Fibroblast of lung (primary cell): ENCODE measurements at regions not wholly inside any gene's neighbourhood (a gene's known extent, or its start where the extent isn't known, plus 50 kb on each side); places are given as distances from the start of the nearest gene placed in this dataset.

Experiments
- EZH2 ChIP-seq: IDR thresholded peaks from 2 replicates; pipeline ENCODE4 v1.5.1; 2012; ENCODE audit warnings: low read length, control low read depth, mild to moderate bottlenecking; ENCODE audit errors: missing control alignments
- TF ChIP-seq, protein P1 (sequence below), 2 donors: IDR thresholded peaks in 1 of 2; conservative IDR thresholded peaks in 1 of 2; 1 replicate in 1 of 2; 2 replicates in 1 of 2; pipeline ENCODE4 v1.5.1; 2011 to 2012; ENCODE audit warnings: low read length in 2 of 2, control low read depth in 1 of 2, inconsistent platforms in 1 of 2, low read depth in 1 of 2, mild to moderate bottlenecking in 1 of 2

DNA sequence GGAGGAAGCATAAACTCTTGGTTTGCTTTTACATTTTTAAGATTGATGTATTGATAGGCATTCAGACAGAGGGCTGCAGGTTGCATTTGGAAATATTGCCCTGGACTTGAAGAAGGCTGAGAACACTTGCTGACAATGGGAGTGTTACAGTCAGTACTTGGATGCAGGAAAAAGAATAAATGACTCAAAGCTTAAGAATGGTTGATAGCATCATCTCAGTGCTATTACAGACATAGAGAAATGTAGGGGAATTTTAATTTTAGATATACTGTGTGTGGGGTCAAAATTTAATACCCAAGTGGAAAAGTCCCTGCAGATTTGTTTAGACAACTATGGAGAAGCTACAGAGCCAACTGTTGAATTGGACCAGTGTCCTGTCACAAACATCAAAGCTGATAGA lies 101.1 kb downstream of the ISL1 start:
- TF ChIP-seq, protein P1, sequence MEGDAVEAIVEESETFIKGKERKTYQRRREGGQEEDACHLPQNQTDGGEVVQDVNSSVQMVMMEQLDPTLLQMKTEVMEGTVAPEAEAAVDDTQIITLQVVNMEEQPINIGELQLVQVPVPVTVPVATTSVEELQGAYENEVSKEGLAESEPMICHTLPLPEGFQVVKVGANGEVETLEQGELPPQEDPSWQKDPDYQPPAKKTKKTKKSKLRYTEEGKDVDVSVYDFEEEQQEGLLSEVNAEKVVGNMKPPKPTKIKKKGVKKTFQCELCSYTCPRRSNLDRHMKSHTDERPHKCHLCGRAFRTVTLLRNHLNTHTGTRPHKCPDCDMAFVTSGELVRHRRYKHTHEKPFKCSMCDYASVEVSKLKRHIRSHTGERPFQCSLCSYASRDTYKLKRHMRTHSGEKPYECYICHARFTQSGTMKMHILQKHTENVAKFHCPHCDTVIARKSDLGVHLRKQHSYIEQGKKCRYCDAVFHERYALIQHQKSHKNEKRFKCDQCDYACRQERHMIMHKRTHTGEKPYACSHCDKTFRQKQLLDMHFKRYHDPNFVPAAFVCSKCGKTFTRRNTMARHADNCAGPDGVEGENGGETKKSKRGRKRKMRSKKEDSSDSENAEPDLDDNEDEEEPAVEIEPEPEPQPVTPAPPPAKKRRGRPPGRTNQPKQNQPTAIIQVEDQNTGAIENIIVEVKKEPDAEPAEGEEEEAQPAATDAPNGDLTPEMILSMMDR (conservative IDR thresholded peaks at IDR 0.05 in 1 of 2, IDR thresholded peaks at IDR 0.05 in 1 of 2; ENCODE audit: low read depth in 1 of 2, low read length in 2 of 2), result no peak
- no peak for TF ChIP-seq EZH2
